NCI-H748 (cell line): ENCODE measurements at regions not wholly inside any gene's neighbourhood (a gene's known extent, or its start where the extent isn't known, plus 50 kb on each side); places are given as distances from the start of the nearest gene placed in this dataset.
A peak's percentile ranks its signal among the peaks of the same experiment; 100 is the strongest.

Source experiments
- DNase-seq: peaks from one replicate; lab custom pipeline; 2025; ENCODE audit not compliant: unreplicated experiment; lab: John Stamatoyannopoulos, UW

DNA sequence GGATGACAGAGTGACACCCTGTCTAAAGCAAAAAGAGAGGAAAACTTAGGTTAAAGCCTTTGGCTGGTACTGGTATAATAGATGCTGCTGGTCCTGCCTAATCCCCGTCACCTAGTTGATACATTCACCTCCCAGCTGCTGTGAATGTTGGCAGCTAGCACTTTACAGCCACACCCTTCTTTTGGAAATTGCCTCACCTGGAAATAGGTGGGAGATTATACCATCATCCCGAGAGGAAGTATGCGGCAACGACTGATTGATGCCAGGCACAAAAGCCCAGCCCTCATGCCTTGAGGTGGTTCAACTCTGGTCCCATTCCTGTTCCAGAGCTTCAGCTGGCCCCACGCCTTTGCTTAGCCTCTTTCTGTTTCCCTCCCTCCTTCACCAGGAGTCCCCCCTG, 53.2 kb upstream of the SIAH1 start:
- peak; percentile 36 for DNase-seq

DNA sequence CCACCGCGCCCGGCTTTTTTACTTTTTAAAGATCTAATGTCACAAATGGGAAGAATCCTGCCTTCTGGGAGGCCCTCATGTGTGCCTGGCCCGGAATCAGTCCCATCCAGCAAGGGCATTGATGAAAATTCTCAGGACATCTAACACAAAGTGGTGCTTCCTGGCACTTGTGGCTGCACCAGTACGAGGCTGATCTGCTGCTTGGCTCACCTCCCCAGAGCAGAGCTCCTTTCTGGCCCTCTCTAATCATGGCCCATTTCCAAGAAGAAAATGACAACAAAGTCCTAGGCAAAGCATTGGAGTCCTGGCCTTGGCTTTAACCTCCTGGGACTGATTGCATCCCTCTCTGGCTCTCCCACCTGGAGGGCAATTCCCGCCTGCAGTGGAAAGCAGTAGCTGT, 50.7 kb upstream of the SIAH1 start:
- no peak for DNase-seq

DNA sequence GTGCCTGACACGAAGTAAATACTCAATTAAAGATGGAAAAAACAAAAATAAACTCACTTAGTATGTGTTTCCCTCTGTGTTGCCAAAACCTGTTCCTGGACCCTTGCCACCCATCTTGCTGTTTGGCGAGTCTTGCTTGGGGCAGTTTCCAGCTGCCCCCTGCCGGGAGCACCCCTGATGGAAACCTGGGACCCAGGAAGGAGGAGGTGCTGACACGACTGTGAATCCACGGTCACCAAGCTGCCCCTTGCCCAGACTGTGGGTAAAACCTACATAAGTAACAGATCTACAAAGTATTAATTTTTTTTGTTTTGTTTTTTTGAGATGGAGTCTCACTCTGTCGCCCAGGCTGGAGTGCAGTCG, 50.1 kb upstream of the SIAH1 start:
- DNase-seq, result no peak
